Stimulated activated naive CD8-positive, alpha-beta T cell treated with anti-CD3 and anti-CD28 coated beads, Interleukin-15, amount 100 ng/mL, for 72 hours (primary cell): ENCODE measurements at regions not wholly inside any gene's neighbourhood (a gene's known extent, or its start where the extent isn't known, plus 50 kb on each side); places are given as distances from the start of the nearest gene placed in this dataset.
"Not testable (repeated sequence)": the region's sequence is repeated elsewhere in the genome, so short reads cannot be mapped to it uniquely, and the experiment has no call there.

Source experiments
- ATAC-seq: fragments of 150-1000 bp; cut with Tn5 transposase; 2 replicates; pipeline ENCODE4 v1.10.0; 2021; ENCODE audit warnings: mild to moderate bottlenecking, moderate library complexity
- DNase-seq, 2 donors: peaks; one replicate each; pipeline ENCODE4 v3.0.0; 2021 to 2022
- H3K27ac Mint-ChIP-seq, 2 donors: one replicate each; pipeline ENCODE4 v1.8.0; 2022; ENCODE audit warnings: mild to moderate bottlenecking in 2 of 2, mixed read lengths in 2 of 2, moderate library complexity in 2 of 2
- H3K27me3 Mint-ChIP-seq: one replicate; pipeline ENCODE4 v1.8.0; 2022; ENCODE audit warnings: mixed read lengths
- H3K4me1 Mint-ChIP-seq: one replicate; pipeline ENCODE4 v1.8.0; 2022; ENCODE audit warnings: mild to moderate bottlenecking, mixed read lengths
- H3K4me3 Mint-ChIP-seq, 2 donors: one replicate each; pipeline ENCODE4 v1.8.0; 2022; ENCODE audit warnings: mild to moderate bottlenecking in 2 of 2, mixed read lengths in 2 of 2, moderate library complexity in 1 of 2
- H3K9me3 Mint-ChIP-seq, 2 donors: one replicate each; pipeline ENCODE4 v1.8.0; 2022; ENCODE audit warnings: mixed read lengths in 2 of 2

GRCh38 chr10:29388112-29388511 lies 99.2 kb downstream of the LYZL1 start:
- H3K4me3 Mint-ChIP-seq, DNase-seq, H3K27ac Mint-ChIP-seq, ATAC-seq, H3K9me3 Mint-ChIP-seq, H3K4me1 Mint-ChIP-seq, H3K27me3 Mint-ChIP-seq: not testable (repeated sequence)

GRCh38 chr10:29389493-29389892 lies 100.6 kb downstream of the LYZL1 start:
- no peak overlapping the region for H3K4me3 Mint-ChIP-seq
- H3K4me1 Mint-ChIP-seq: no peaks in the 10 kb centered on the region
- DNase-seq (no peak), ATAC-seq (no peak)
- no peaks in the 10 kb centered on the region for H3K9me3 Mint-ChIP-seq
- H3K27me3 Mint-ChIP-seq: no peaks in the 10 kb centered on the region
- H3K27ac Mint-ChIP-seq: no peak overlapping the region

GRCh38 chr10:29389935-29390334 lies 101.1 kb downstream of the LYZL1 start:
- DNase-seq: no peak
- no peaks in the 10 kb centered on the region for H3K9me3 Mint-ChIP-seq

GRCh38 chr10:29392376-29393021 lies 103.6 kb downstream of the LYZL1 start:
- no peaks in the 10 kb centered on the region for H3K4me1 Mint-ChIP-seq
- no peaks in the 10 kb centered on the region for H3K9me3 Mint-ChIP-seq
- no peak overlapping the region for H3K27ac Mint-ChIP-seq
- no peak overlapping the region for H3K4me3 Mint-ChIP-seq
- ATAC-seq: no peak
- H3K27me3 Mint-ChIP-seq: peaks cover 20% of the 10 kb centered on the region
- DNase-seq: no peak

More at GRCh38 chr10:29389935-29390334, 101.1 kb downstream of the LYZL1 start:
- Mint-ChIP-seq H3K4me1 (no peaks in the 10 kb centered on the region), H3K27me3 (peaks cover 3% of the 10 kb centered on the region), H3K4me3 (no peak overlapping the region), H3K27ac (no peak overlapping the region)
- ATAC-seq: no peak

GRCh38 chr10:29394321-29394932 lies 105.6 kb downstream of the LYZL1 start:
- Mint-ChIP-seq H3K27me3 (peaks cover 20% of the 10 kb centered on the region), H3K4me1 (no peaks in the 10 kb centered on the region), H3K9me3 (no peaks in the 10 kb centered on the region), H3K4me3 (no peak overlapping the region), H3K27ac (no peak overlapping the region)
- ATAC-seq (no peak), DNase-seq (no peak)

- Mint-ChIP-seq H3K27me3 (peaks cover 20% of the 10 kb centered on the region), H3K4me3 (no peak overlapping the region), H3K4me1 (no peaks in the 10 kb centered on the region), H3K27ac (no peak overlapping the region), H3K9me3 (no peaks in the 10 kb centered on the region)
- DNase-seq (no peak), ATAC-seq (no peak)
Observed at GRCh38 chr10:29395409-29395808, 106.5 kb downstream of the LYZL1 start.

GRCh38 chr10:29397221-29397620 lies 108.4 kb downstream of the LYZL1 start:
- Mint-ChIP-seq H3K27me3 (peaks cover 20% of the 10 kb centered on the region), H3K9me3 (peaks cover 0 to 9% of the 10 kb centered on the region in 2 donors), H3K27ac (no peak overlapping the region), H3K4me3 (no peak overlapping the region), H3K4me1 (no peaks in the 10 kb centered on the region)
- ATAC-seq: no peak
- DNase-seq: no peak

- H3K4me1 Mint-ChIP-seq: no peaks in the 10 kb centered on the region
- no peak for DNase-seq
Observed at GRCh38 chr10:29403208-29403607, 114.3 kb downstream of the LYZL1 start.

GRCh38 chr10:29407280-29407858 lies 118.5 kb downstream of the LYZL1 start:
- Mint-ChIP-seq H3K27me3 (no peaks in the 10 kb centered on the region), H3K4me3 (no peak overlapping the region), H3K4me1 (peaks cover 20% of the 10 kb centered on the region), H3K9me3 (peaks cover 4 to 11% of the 10 kb centered on the region in 2 donors), H3K27ac (no peak overlapping the region)
- DNase-seq: no peak
- no peak for ATAC-seq

More at GRCh38 chr10:29403208-29403607, 114.3 kb downstream of the LYZL1 start:
- H3K4me3 Mint-ChIP-seq: no peak overlapping the region
- no peaks in the 10 kb centered on the region for H3K27me3 Mint-ChIP-seq
- no peak for ATAC-seq
- H3K27ac Mint-ChIP-seq: no peak overlapping the region
- peaks cover 11 to 13% of the 10 kb centered on the region in 2 donors for H3K9me3 Mint-ChIP-seq
